Liver (tissue), 7 donors: ENCODE measurements at regions not wholly inside any gene's neighbourhood (a gene's known extent, or its start where the extent isn't known, plus 50 kb on each side); places are given as distances from the start of the nearest gene placed in this dataset.

Source experiments
- DNase-seq: peaks from one replicate; pipeline ENCODE4 v3.0.0-alpha.2; 2017; ENCODE audit warnings: low spot score
- H3K27ac ChIP-seq, 2 donors: one replicate each; pipeline ENCODE4 v1.7.0; 2013; ENCODE audit warnings: inconsistent platforms in 2 of 2, low read length in 2 of 2, control low read depth in 1 of 2, low read depth in 1 of 2, mild to moderate bottlenecking in 1 of 2
- H3K27me3 ChIP-seq, 4 donors: one replicate each; pipeline versions ENCODE4 v1.6.1 to v1.7.0; 2013; ENCODE audit warnings: low read length in 3 of 4, inconsistent platforms in 1 of 4, mild to moderate bottlenecking in 1 of 4, moderate library complexity in 1 of 4; ENCODE audit not compliant: control insufficient read depth in 4 of 4, insufficient read depth in 4 of 4
- H3K36me3 ChIP-seq, 4 donors: one replicate each; pipeline versions ENCODE4 v1.6.1 to v1.7.0; 2013; ENCODE audit warnings: low read length in 3 of 4, mild to moderate bottlenecking in 3 of 4, low read depth in 1 of 4, moderate library complexity in 1 of 4; ENCODE audit not compliant: control insufficient read depth in 4 of 4, insufficient read depth in 3 of 4
- H3K4me1 ChIP-seq, 4 donors: one replicate each; pipeline versions ENCODE4 v1.6.1 to v1.7.0; 2013; ENCODE audit warnings: low read length in 3 of 4, mild to moderate bottlenecking in 3 of 4, moderate library complexity in 1 of 4; ENCODE audit not compliant: control insufficient read depth in 4 of 4, insufficient read depth in 4 of 4
- H3K4me3 ChIP-seq, 3 donors: one replicate each; pipeline versions ENCODE4 v1.6.1 to v1.7.0; 2013; ENCODE audit warnings: low read length in 3 of 3, control low read depth in 1 of 3, low read depth in 1 of 3, mild to moderate bottlenecking in 1 of 3
- H3K9ac ChIP-seq, 2 donors: one replicate each; pipeline ENCODE4 v1.7.0; 2013; ENCODE audit warnings: low read length in 2 of 2, mild to moderate bottlenecking in 2 of 2, moderate library complexity in 2 of 2, control low read depth in 1 of 2, low read depth in 1 of 2
- H3K9me3 ChIP-seq, 4 donors: one replicate each; pipeline versions ENCODE4 v1.6.1 to v1.7.0; 2013; ENCODE audit warnings: low read length in 3 of 4; ENCODE audit not compliant: control insufficient read depth in 4 of 4
- ATF3 ChIP-seq: IDR thresholded peaks from 2 replicates; pipeline ENCODE4 v1.6.1; 2016; ENCODE audit warnings: antibody characterized with exemption
- EGR1 ChIP-seq, 2 donors: IDR thresholded peaks; 2 replicates each; pipeline ENCODE4 v1.6.1; 2016 to 2018; ENCODE audit warnings: antibody characterized with exemption in 2 of 2, low read depth in 2 of 2
- FOXA1 ChIP-seq: IDR thresholded peaks from 2 replicates; pipeline ENCODE4 v1.6.1; 2016; ENCODE audit warnings: antibody characterized with exemption
- GABPA ChIP-seq, 2 donors: IDR thresholded peaks in 1 of 2; conservative IDR thresholded peaks in 1 of 2; 2 replicates each; pipeline ENCODE4 v1.6.1; 2016; ENCODE audit warnings: antibody characterized with exemption in 2 of 2, mild to moderate bottlenecking in 1 of 2, moderate library complexity in 1 of 2
- HNF4A ChIP-seq, 2 donors: conservative IDR thresholded peaks; 2 replicates each; pipeline ENCODE4 v1.6.1; 2016; ENCODE audit warnings: antibody characterized with exemption in 2 of 2, mild to moderate bottlenecking in 2 of 2
- JUND ChIP-seq, 2 donors: IDR thresholded peaks; 2 replicates each; pipeline ENCODE4 v1.6.1; 2016; ENCODE audit warnings: antibody characterized with exemption in 2 of 2
- NR2F2 ChIP-seq: IDR thresholded peaks from 2 replicates; pipeline ENCODE4 v1.6.1; 2016; ENCODE audit warnings: antibody characterized with exemption
- REST ChIP-seq: IDR thresholded peaks from 2 replicates; pipeline ENCODE4 v1.6.1; 2016; ENCODE audit warnings: antibody characterized with exemption, mild to moderate bottlenecking
- RXRA ChIP-seq, 2 donors: IDR thresholded peaks; 2 replicates each; pipeline ENCODE4 v1.6.1; 2017 to 2018; ENCODE audit warnings: antibody characterized with exemption in 2 of 2, mild to moderate bottlenecking in 1 of 2
- SP1 ChIP-seq: IDR thresholded peaks from 2 replicates; pipeline ENCODE4 v1.6.1; 2018; ENCODE audit warnings: antibody characterized with exemption, mild to moderate bottlenecking
- TAF1 ChIP-seq: conservative IDR thresholded peaks from 2 replicates; pipeline ENCODE4 v1.6.1; 2016; ENCODE audit warnings: antibody characterized with exemption, mild to moderate bottlenecking
- ZBTB33 ChIP-seq: IDR thresholded peaks from 2 replicates; pipeline ENCODE4 v1.6.1; 2016; ENCODE audit warnings: antibody characterized with exemption
- WGBS: extraction: QIAGEN DNeasy Blood & Tissue Kit; methylation state at CpG from one replicate; pipeline ENCODE4 v1.1.7; 2013; 5-methylcytosine and 5-hydroxymethylcytosine counted together
- donor health status: healthy.
- donor health status: healthy.
- donor health status: healthy.
- donor health status: healthy.

DNA sequence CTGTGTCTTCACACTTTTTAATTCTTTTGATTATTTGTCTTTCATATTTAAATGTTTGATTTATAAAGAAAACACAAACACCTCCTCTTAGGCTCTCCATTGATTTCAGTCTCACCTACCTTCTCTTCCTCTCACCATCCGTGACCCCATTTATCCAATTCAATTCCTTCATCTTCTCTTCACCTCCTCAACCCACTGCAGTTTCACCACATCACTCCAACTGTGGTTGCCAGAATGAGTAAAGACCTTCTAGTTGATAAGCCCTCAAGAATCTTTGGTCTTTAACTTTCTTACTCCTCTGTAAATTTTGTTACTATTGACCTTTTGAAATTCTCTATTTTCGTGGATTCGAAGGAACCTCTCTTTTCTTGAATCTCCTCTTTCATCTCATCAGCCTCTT, 260.7 kb downstream of the CHRM3 start:
- no peaks in the 10 kb centered on the region for H3K27me3 ChIP-seq
- no peak overlapping the region for H3K27ac ChIP-seq
- no peak for TF ChIP-seq HNF4A (conservative IDR thresholded peaks at IDR 0.05)
- TF ChIP-seq JUND (IDR thresholded peaks at IDR 0.05) = no peak
- TF ChIP-seq GABPA (IDR thresholded peaks at IDR 0.05 in 1 of 2, conservative IDR thresholded peaks at IDR 0.05 in 1 of 2) = no peak
- no peak for TF ChIP-seq NR2F2
- TF ChIP-seq SP1 = no peak
- TF ChIP-seq ZBTB33 = no peak
- no peak for TF ChIP-seq EGR1 (IDR thresholded peaks at IDR 0.05; ENCODE audit: low read depth in 2 of 2)
- no peak for TF ChIP-seq FOXA1
- TF ChIP-seq TAF1 = no peak
- no peak for TF ChIP-seq RXRA (IDR thresholded peaks at IDR 0.05)
- no peaks in the 10 kb centered on the region for H3K4me1 ChIP-seq
- H3K36me3 ChIP-seq = no peaks in the 10 kb centered on the region
- no peak overlapping the region for H3K9ac ChIP-seq
- no peak for DNase-seq
- 70% methylated on average over 3 of the region's 3 CpGs for WGBS
- no peaks in the 10 kb centered on the region for H3K9me3 ChIP-seq
- H3K4me3 ChIP-seq = no peak overlapping the region

- no peak for DNase-seq
- Histone ChIP-seq H3K9ac (no peak overlapping the region), H3K27ac (no peak overlapping the region), H3K36me3 (no peaks in the 10 kb centered on the region), H3K9me3 (no peaks in the 10 kb centered on the region), H3K4me3 (no peak overlapping the region), H3K27me3 (no peaks in the 10 kb centered on the region), H3K4me1 (no peaks in the 10 kb centered on the region)
- TF ChIP-seq REST = no peak
- 74% methylated on average over 2 of the region's 2 CpGs for WGBS
Observed at GRCh38 chr1:239647964-239648632, 261.7 kb downstream of the CHRM3 start.

- no peaks in the 10 kb centered on the region for H3K4me1 ChIP-seq
- no peak overlapping the region for H3K4me3 ChIP-seq
- WGBS = 64% methylated on average over 2 of the region's 2 CpGs
- no peak overlapping the region for H3K27ac ChIP-seq
- H3K9ac ChIP-seq = no peak overlapping the region
- no peaks in the 10 kb centered on the region for H3K36me3 ChIP-seq
- TF ChIP-seq RXRA (IDR thresholded peaks at IDR 0.05) (no peak), ATF3 (no peak), NR2F2 (no peak), ZBTB33 (no peak)
- H3K9me3 ChIP-seq = no peaks in the 10 kb centered on the region
- H3K27me3 ChIP-seq = no peaks in the 10 kb centered on the region
- no peak for DNase-seq
Observed at GRCh38 chr1:239655023-239655422, 268.7 kb downstream of the CHRM3 start.
